Natural killer cell (primary cell): ENCODE measurements at regions not wholly inside any gene's neighbourhood (a gene's known extent, or its start where the extent isn't known, plus 50 kb on each side); places are given as distances from the start of the nearest gene placed in this dataset.

Source experiments
- ATAC-seq, 3 donors: fragments of 150-1000 bp in 2 of 3; fragments of 200-7000 bp in 1 of 3; cut with Tn5 transposase; 1 replicate in 1 of 3; 2 replicates in 2 of 3; pipeline ENCODE4 v1.10.0; 2021; ENCODE audit warnings: mild to moderate bottlenecking in 2 of 3, moderate library complexity in 2 of 3
- DNase-seq, 2 donors: peaks; one replicate each; pipeline versions ENCODE4 v3.0.0 to v3.0.0-alpha.2; 2013 to 2021; ENCODE audit warnings: mixed read lengths in 1 of 2
- H3K27ac ChIP-seq: one replicate; pipeline ENCODE4 v1.5.1; 2013; ENCODE audit warnings: mild to moderate bottlenecking, low read length
- H3K27me3 ChIP-seq: one replicate; pipeline ENCODE4 v1.6.1; 2013; ENCODE audit warnings: low read length; ENCODE audit not compliant: control insufficient read depth, insufficient read depth
- H3K36me3 ChIP-seq: one replicate; pipeline ENCODE4 v1.6.1; 2013; ENCODE audit warnings: low read length; ENCODE audit not compliant: control insufficient read depth, insufficient read depth
- H3K4me1 ChIP-seq: one replicate; pipeline ENCODE4 v1.6.1; 2013; ENCODE audit warnings: low read length; ENCODE audit not compliant: control insufficient read depth, insufficient read depth
- H3K4me3 ChIP-seq: one replicate; pipeline ENCODE4 v1.5.1; 2013; ENCODE audit warnings: low read length
- H3K9me3 ChIP-seq: one replicate; pipeline ENCODE4 v1.6.1; 2013; ENCODE audit warnings: low read length; ENCODE audit not compliant: control insufficient read depth, insufficient read depth
- H3K27ac Mint-ChIP-seq, 2 donors: one replicate each; pipeline ENCODE4 v1.8.0; 2022; ENCODE audit warnings: mild to moderate bottlenecking in 2 of 2, mixed read lengths in 2 of 2, moderate library complexity in 1 of 2
- H3K27me3 Mint-ChIP-seq, 2 donors: one replicate each; pipeline ENCODE4 v1.8.0; 2022; ENCODE audit warnings: low read depth in 2 of 2, mixed read lengths in 2 of 2
- H3K36me3 Mint-ChIP-seq: one replicate; pipeline ENCODE4 v1.8.0; 2022; ENCODE audit warnings: mixed read lengths
- H3K4me1 Mint-ChIP-seq, 2 donors: one replicate each; pipeline ENCODE4 v1.8.0; 2022; ENCODE audit warnings: mixed read lengths in 2 of 2
- H3K4me3 Mint-ChIP-seq: one replicate; pipeline ENCODE4 v1.8.0; 2022; ENCODE audit warnings: mild to moderate bottlenecking, moderate library complexity, mixed read lengths
- H3K9me3 Mint-ChIP-seq, 2 donors: one replicate each; pipeline ENCODE4 v1.8.0; 2022; ENCODE audit warnings: mixed read lengths in 2 of 2
- WGBS: methylation state at CpG from one replicate; pipeline ENCODE4 v1.1.7; 2013; ENCODE audit warnings: missing lambda C conversion rate; ENCODE audit not compliant: insufficient coverage; 5-methylcytosine and 5-hydroxymethylcytosine counted together
- intact Hi-C: fragments of 100-400 bp; cut with micrococcal nuclease; formaldehyde crosslinking; loops from one replicate; pipeline ENCODE4 v1.14.2; 2022
- TF ChIP-seq, protein P1 (sequence below): fragments of 200-600 bp; IDR thresholded peaks from one replicate; pipeline ENCODE4 v1.8.0; 2022; ENCODE audit warnings: antibody characterized with exemption

DNA sequence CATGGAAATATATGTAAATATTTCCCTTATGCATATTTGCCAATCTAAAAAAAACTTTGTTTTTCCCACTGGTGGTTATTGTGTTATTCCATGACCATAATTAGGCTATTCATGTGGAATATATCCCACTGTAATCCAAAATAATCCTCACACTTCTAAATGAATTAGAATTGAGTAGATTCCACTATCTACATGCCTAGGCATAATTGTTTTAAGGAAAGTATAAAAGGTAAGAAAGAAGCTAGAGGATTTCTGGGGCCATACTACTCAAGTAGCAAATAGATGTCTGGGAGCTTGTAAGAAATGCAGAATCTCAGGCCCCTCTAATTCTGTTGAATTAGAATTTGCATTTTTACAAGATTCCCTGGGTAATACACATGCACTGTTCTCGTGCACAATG lies 83.5 kb upstream of the RRP15 start:
- Histone ChIP-seq H3K27ac (no peak overlapping the region), H3K27me3 (no peaks in the 10 kb centered on the region), H3K4me3 (no peak overlapping the region), H3K9me3 (no peaks in the 10 kb centered on the region), H3K4me1 (no peaks in the 10 kb centered on the region), H3K36me3 (no peaks in the 10 kb centered on the region)
- WGBS = 68% methylated on average over 1 of the region's 1 CpG
- ATAC-seq (no peak), DNase-seq (no peak)
- TF ChIP-seq, protein P1, sequence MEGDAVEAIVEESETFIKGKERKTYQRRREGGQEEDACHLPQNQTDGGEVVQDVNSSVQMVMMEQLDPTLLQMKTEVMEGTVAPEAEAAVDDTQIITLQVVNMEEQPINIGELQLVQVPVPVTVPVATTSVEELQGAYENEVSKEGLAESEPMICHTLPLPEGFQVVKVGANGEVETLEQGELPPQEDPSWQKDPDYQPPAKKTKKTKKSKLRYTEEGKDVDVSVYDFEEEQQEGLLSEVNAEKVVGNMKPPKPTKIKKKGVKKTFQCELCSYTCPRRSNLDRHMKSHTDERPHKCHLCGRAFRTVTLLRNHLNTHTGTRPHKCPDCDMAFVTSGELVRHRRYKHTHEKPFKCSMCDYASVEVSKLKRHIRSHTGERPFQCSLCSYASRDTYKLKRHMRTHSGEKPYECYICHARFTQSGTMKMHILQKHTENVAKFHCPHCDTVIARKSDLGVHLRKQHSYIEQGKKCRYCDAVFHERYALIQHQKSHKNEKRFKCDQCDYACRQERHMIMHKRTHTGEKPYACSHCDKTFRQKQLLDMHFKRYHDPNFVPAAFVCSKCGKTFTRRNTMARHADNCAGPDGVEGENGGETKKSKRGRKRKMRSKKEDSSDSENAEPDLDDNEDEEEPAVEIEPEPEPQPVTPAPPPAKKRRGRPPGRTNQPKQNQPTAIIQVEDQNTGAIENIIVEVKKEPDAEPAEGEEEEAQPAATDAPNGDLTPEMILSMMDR = no peak
- no peaks in the 10 kb centered on the region for H3K27me3 Mint-ChIP-seq
- intact Hi-C loops = no loop called here
- no peaks in the 10 kb centered on the region for H3K4me1 Mint-ChIP-seq
- H3K9me3 Mint-ChIP-seq = peaks cover 12 to 13% of the 10 kb centered on the region in 2 donors
- no peaks in the 10 kb centered on the region for H3K36me3 Mint-ChIP-seq
- no peak overlapping the region for H3K27ac Mint-ChIP-seq
- H3K4me3 Mint-ChIP-seq = no peak overlapping the region

DNA sequence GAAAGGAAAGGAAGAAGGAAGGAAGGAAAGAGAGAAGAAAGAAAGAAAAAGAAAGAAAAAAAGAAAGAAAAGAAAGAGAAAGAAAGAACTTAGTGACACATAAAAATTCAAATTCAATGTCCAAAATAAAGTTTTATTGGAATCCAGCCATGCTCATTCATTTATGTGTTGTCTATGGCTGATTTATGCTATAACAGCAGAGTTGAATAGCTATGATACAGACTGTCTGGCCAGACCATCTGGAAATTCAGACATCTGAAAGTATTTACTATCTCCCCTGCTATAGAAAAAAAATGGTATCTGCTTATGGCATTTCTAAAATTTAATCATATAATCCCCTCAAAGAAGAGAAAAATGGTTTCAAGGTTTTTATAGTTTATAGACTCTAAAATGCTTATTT lies 79.4 kb upstream of the RRP15 start:
- H3K4me3 ChIP-seq = no peak overlapping the region
- Mint-ChIP-seq H3K27me3 (no peaks in the 10 kb centered on the region), H3K27ac (no peak overlapping the region), H3K4me1 (no peaks in the 10 kb centered on the region), H3K36me3 (no peaks in the 10 kb centered on the region), H3K9me3 (peaks cover 12 to 13% of the 10 kb centered on the region in 2 donors), H3K4me3 (no peak overlapping the region)
- intact Hi-C loops = no loop called here
- TF ChIP-seq, protein P1 = no peak
- no peaks in the 10 kb centered on the region for H3K36me3 ChIP-seq
- H3K27me3 ChIP-seq = no peaks in the 10 kb centered on the region
- DNase-seq (no peak), ATAC-seq (no peak)
- no peak overlapping the region for H3K27ac ChIP-seq
- H3K9me3 ChIP-seq = no peaks in the 10 kb centered on the region
- no peaks in the 10 kb centered on the region for H3K4me1 ChIP-seq

DNA sequence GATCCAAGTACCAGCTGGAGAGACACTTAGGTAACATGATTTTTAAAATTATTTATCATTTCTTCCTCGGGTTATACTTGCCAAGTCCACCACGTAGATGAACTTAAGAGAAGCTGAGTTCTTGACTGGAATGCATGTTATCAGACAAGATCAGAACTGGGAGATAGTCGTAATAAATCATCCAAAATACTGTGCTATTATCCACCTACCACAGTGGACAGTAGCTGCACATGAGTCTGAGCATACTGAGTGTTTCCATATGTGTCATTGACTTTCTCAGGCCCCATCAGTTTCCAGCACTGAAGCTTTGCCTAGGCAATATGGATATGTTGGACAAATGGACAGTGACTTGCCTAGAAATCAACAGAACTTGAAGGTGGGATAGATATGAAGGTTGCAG lies 77.9 kb upstream of the RRP15 start:
- Mint-ChIP-seq H3K4me3 (no peak overlapping the region), H3K27me3 (no peaks in the 10 kb centered on the region), H3K9me3 (peaks cover 12 to 13% of the 10 kb centered on the region in 2 donors), H3K36me3 (no peaks in the 10 kb centered on the region), H3K27ac (no peak overlapping the region), H3K4me1 (no peaks in the 10 kb centered on the region)
- Histone ChIP-seq H3K4me1 (no peaks in the 10 kb centered on the region), H3K27ac (no peak overlapping the region), H3K27me3 (no peaks in the 10 kb centered on the region), H3K36me3 (no peaks in the 10 kb centered on the region), H3K4me3 (no peak overlapping the region), H3K9me3 (no peaks in the 10 kb centered on the region)
- DNase-seq = no peak
- 68% methylated on average over 3 of the region's 3 CpGs for WGBS
- ATAC-seq = no peak
- intact Hi-C loops = no loop called here
- TF ChIP-seq, protein P1 = no peak

DNA sequence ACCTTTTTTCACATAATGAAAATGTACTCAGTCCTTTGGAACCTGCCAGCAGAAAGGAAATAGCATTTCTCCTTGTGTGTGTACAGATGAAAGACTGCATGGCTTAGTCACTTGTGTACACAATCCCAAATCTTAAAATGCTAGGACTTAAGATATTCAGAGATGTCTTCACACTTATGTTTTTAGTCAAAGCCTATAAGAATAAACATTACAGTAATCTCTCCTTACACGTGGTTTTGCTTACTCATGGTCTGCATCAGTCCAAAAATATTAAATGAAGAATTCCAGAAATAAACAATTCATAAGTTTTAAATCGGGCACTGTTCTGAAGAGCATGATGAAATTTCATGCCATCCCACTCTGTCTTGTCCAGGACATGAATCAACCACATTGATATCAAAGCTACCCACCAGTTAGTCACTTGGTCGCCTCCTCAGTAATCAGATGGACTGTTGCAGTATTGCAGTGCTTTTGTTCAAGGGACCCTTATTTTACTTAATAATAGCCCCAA lies 75.7 kb upstream of the RRP15 start:
- WGBS = 60% methylated on average over 3 of the region's 3 CpGs

More for the DNA sequence above, 75.7 kb upstream of the RRP15 start:
- Histone ChIP-seq H3K27me3 (no peaks in the 10 kb centered on the region), H3K4me1 (no peaks in the 10 kb centered on the region), H3K4me3 (no peak overlapping the region), H3K27ac (no peak overlapping the region), H3K36me3 (no peaks in the 10 kb centered on the region), H3K9me3 (no peaks in the 10 kb centered on the region)
- H3K9me3 Mint-ChIP-seq = peaks cover 3 to 4% of the 10 kb centered on the region in 2 donors
- no peaks in the 10 kb centered on the region for H3K4me1 Mint-ChIP-seq
- H3K27me3 Mint-ChIP-seq = no peaks in the 10 kb centered on the region
- TF ChIP-seq, protein P1 = no peak
- no peak overlapping the region for H3K4me3 Mint-ChIP-seq
- no peaks in the 10 kb centered on the region for H3K36me3 Mint-ChIP-seq
- intact Hi-C loops = no loop called here
- H3K27ac Mint-ChIP-seq = no peak overlapping the region
- no peak for DNase-seq
- ATAC-seq = no peak
